Endothelial cell of umbilical vein (primary cell): ENCODE measurements at regions not wholly inside any gene's neighbourhood (a gene's known extent, or its start where the extent isn't known, plus 50 kb on each side); places are given as distances from the start of the nearest gene placed in this dataset.

Experiments
- EZH2 ChIP-seq: IDR thresholded peaks from 2 replicates; pipeline ENCODE4 v1.6.1; 2012; ENCODE audit warnings: borderline replicate concordance, low read depth, mild to moderate bottlenecking, moderate library complexity, low read length, inconsistent platforms; ENCODE audit not compliant: severe bottlenecking
- TF ChIP-seq, protein P1 (sequence below), 2 donors: IDR thresholded peaks; 1 replicate in 1 of 2; 2 replicates in 1 of 2; pipeline ENCODE4 v1.5.1; 2011; ENCODE audit warnings: low read length in 2 of 2, mild to moderate bottlenecking in 2 of 2, moderate library complexity in 2 of 2, control low read depth in 1 of 2, inconsistent platforms in 1 of 2, low read depth in 1 of 2; ENCODE audit not compliant: insufficient read depth in 1 of 2; ENCODE audit errors: extremely low read depth in 1 of 2
- TF ChIP-seq, protein P2 (sequence below): IDR thresholded peaks from 2 replicates; pipeline ENCODE4 v1.6.1; 2011; ENCODE audit not compliant: insufficient read depth, insufficient read length

DNA sequence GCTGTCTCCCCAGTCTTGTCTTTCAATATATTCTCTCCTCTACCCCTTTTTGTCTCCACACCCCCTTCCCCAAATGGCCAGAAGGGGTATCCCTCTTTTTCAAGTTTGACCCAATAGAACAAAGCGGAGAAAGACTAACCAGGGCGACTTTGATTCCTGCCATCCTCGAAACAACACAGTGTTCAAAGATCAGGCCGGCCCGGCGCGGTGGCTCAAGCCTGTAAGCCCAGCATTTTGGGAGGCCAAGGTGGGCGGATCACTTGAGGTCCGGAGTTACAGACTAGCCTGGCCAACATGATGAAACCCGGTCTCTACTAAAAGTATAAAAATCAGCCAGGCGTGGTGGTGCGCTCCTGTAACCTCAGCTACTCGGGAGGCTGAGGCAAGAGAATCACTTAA lies 77.0 kb upstream of the IFNAR2 start:
- TF ChIP-seq, protein P1, sequence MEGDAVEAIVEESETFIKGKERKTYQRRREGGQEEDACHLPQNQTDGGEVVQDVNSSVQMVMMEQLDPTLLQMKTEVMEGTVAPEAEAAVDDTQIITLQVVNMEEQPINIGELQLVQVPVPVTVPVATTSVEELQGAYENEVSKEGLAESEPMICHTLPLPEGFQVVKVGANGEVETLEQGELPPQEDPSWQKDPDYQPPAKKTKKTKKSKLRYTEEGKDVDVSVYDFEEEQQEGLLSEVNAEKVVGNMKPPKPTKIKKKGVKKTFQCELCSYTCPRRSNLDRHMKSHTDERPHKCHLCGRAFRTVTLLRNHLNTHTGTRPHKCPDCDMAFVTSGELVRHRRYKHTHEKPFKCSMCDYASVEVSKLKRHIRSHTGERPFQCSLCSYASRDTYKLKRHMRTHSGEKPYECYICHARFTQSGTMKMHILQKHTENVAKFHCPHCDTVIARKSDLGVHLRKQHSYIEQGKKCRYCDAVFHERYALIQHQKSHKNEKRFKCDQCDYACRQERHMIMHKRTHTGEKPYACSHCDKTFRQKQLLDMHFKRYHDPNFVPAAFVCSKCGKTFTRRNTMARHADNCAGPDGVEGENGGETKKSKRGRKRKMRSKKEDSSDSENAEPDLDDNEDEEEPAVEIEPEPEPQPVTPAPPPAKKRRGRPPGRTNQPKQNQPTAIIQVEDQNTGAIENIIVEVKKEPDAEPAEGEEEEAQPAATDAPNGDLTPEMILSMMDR (IDR thresholded peaks at IDR 0.05; ENCODE audit: extremely low read depth in 1 of 2, insufficient read depth in 1 of 2, low read depth in 1 of 2, low read length in 2 of 2) = no peak
- TF ChIP-seq EZH2 = no peak
- TF ChIP-seq, protein P2, sequence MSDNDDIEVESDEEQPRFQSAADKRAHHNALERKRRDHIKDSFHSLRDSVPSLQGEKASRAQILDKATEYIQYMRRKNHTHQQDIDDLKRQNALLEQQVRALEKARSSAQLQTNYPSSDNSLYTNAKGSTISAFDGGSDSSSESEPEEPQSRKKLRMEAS = no peak
